Dermis microvascular lymphatic vessel endothelial cell (primary cell): ENCODE measurements at regions not wholly inside any gene's neighbourhood (a gene's known extent, or its start where the extent isn't known, plus 50 kb on each side); places are given as distances from the start of the nearest gene placed in this dataset.

Experiments used
- DNase-seq, 2 donors: peaks; one replicate each; pipeline versions ENCODE4 v3.0.0 to v3.0.0-alpha.2; 2010; ENCODE audit warnings: low read depth in 2 of 2

DNA sequence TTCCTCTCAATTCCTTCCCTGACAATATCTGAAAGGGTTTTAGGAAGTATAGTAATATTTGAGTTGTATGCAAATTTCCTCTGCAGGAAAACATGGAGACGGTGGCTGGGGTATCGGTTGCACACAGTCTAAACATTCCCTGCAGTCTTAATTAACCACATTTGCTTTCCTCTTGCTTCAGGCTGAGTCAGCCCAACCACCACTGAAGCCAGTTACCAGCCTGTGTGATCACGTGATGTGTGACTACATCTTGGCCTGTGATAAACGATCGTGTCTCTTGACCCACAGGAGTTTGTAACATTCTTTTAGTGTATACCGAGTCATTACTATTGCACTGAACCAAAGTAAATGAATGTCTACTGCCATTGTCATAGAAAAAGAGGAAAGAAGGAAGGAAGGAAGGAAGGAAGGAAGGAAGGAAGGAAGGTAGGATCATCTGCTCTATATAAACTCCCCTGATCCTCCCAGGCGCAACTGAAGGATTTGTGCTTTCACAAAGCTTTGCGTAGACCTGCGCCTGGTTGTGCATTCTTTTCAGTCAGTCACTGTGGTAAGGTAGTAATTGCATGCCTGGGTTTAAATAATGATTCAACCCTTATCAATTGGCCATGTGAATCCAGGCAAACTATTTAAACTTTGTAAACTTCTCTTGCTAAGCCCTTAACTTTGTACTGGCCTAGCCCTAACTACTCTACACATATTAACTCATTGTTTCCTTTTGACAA, 280.6 kb upstream of the SALL1 start:
- DNase-seq, result no peak

DNA sequence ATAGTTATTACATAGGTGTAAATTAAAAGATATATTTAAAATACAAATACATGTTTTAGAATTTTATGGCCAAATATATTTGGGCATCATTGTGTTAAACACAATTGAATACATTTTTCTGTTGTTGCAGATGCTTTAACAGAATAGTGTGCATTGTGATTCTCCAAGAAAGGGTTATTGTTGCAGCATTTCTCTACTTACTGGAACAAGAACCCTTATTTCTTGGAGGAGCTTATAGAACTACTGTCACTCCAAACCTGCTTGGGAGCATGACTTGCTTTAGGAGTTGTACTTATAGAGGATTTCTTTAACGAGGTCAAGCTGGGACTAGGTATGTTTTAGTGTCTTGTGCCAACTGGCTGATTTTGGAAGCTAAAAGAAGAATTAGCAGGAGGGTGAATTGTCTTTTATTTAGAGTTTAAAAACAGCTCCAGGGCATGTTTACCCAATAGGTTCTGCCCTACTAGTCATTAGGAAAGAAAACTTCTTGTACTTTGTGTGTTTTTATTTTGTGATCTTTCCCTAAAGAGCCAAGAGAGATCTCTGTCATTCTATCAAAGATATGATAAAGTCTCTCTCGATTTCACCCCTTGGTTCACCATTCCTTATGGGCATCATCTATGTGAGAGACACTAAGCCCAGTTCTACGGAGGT, 279.8 kb upstream of the SALL1 start:
- no peak for DNase-seq

DNA sequence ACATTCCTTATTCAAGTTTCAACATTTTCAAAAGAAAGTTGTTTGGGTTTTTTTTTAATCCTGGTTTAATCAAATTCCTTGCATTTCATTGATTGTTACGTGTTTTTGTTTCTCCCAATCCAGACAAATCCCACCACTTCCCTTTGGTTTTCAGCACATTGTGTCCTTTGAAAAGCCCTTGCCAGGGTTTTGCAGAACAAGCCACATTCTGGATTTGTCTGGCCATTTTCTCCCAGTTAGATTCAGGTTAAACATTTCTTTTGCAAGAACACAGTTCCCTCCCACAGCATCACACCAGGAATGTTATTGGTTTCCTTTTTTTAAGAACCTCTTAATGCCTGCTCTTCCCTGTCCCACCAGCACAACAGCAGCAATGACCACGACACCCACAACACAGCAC, 278.0 kb upstream of the SALL1 start:
- DNase-seq, result no peak

DNA sequence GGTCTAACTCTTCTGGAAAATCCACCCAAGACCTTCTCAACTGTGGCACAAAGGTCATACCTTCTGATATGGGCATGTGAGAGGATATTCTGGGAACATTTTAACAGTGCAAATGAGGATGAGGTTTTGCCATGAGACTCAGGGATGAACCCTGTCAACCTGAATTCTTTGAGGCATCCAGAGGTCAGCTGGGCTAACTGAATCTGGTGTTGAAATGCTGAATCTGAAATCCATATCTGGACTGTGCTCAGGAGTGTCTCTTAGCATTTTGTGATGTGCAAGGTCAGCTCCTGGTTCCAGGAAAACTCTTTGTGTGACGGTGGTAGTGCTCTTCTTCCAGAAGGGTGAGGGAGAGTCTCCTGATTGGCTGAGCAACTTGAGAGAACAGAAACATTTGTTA, 276.0 kb upstream of the SALL1 start:
- no peak for DNase-seq

DNA sequence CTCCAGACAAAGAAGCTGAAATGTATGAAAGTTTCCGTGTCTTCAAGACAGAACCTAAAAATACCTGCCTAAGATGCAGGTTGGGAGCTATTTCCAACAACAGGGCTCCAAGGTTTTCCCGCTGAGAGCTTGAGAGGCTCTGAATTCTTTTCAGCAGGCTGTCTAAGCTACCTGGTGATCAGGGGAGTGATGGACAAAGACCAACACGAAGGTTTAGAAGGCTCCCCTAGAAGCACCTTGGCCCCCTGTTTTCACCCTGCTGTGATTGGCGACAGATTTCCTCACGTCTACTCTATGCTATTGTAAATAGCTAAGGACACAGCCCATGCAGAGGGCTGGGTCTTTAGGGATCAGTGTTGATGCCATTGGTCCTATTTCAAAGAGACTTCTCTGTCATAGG, 275.2 kb upstream of the SALL1 start:
- DNase-seq, result no peak

DNA sequence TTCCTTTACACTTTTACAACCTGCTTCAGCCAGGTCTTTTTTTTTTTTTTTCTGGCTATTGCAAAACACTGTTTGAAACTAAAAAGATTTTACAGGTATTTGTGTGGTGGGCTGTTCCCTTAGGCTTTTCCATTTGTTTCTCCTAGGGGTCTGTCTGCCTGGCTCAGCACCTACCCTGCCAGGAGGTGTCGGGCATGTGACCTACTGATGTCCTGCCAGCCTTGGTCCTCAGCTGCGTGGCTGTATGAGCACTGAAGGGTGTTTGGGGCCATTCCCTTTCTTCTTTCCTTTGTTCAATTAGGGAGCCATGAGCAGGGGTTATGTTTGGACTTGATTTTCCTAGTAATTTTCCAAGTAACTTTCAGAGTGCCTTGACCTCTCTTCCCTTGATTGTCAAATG, 269.2 kb upstream of the SALL1 start:
- no peak for DNase-seq

DNA sequence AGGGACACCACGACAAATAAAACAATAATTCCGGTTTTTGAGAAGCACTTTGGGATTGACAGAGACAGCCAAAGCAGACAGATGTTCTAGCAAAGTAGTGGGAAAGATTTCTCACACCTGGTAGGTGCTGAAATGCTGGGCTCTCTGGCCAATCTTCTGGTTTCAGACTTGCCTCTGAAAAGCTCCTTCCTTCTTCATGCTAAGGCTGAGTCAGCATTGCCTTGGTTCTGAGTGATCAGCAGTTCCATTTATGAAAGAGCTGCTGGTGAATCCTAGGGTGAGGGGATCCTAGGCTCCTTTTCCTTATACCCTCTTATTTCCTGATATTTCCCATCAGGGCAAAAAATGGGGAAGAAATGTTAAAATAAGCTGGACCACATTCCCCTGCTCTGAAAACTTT, 268.7 kb upstream of the SALL1 start:
- no peak for DNase-seq

DNA sequence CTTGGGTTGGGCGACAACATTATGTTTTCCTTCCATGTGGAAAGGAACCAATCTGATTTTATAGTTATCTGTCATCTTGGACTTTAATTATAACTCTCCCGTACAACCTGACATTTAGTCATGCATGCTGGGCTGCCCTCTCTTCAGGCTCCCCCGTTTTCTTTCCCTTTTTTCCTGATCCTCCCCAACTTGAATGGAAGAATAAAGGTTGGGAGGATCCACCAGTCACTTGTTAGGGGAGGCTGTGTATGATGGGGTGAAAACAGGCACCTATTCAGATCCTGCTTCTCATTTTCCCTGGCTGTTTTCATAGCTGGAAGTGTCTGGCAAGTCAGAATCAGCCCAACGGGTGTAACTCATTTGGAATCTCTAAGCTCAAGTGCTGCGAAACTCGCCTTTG, 267.2 kb upstream of the SALL1 start:
- DNase-seq, result no peak

DNA sequence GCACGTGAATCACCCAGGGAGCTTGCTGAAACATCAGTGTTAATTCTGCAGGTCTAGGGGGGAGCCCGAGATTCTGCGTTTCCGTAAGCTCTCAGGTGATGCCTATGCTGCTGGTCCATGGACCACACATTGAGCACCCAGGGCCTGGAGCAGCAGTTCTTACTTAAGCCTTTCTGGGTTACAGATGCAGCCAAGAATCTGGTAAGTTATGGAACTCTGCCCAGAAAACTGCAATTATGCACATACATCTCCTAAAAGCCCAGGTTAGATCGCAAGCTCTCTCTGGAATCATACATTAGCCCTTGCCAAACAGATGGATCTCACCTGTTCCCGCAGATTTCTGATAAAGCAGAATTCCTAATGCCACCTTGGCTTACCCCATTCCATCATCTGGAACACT, 265.9 kb upstream of the SALL1 start:
- DNase-seq, result no peak

DNA sequence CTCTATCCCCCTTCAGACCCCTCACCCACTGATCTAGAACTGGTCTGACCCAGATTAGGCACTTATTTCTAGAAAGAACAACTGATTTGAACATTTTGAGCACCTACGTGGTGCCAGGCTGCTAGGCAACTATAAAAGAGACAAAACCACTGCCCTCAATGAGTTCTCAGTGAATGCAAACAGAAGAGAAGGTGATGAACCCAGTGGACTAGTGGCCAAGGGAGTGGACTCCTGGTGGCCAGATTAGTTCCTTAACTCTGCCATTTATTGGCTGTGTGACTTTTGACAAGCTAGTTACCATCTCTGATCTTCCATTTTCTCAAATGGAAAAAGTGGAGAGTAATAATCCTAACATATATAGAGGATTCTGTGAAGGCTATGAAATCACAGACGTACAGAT, 259.1 kb upstream of the SALL1 start:
- no peak for DNase-seq

DNA sequence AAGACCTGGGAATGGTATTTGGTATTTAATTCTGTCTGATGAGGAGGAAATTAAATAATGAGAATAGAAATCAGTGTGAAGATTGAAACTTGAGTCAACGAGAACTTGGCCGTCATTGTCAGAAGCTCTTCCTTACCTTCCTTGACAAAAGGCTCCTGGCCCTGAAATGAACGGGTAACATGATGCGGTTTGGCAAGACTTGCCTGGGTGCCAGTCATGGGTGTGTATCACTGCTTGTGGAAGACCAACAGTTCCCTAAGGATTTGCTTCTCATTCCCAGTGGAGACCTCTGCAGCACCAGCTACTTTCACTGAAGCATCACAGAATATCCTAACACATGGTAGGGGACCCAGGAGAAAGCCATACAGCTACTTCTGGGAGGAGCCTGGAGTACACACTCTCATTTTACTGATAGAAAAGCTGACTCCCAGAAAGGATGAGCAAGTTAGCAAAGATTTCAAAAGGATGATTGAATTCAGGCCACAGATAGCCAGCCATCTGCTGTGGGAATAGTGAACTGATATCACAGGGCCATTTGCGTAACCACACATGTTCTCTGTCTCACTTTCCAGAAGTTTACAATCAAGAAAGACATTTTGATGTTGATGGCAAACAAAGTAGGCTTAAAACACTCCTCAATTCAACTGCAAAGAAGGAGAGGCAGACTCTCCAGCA, 258.1 kb upstream of the SALL1 start:
- no peak for DNase-seq

DNA sequence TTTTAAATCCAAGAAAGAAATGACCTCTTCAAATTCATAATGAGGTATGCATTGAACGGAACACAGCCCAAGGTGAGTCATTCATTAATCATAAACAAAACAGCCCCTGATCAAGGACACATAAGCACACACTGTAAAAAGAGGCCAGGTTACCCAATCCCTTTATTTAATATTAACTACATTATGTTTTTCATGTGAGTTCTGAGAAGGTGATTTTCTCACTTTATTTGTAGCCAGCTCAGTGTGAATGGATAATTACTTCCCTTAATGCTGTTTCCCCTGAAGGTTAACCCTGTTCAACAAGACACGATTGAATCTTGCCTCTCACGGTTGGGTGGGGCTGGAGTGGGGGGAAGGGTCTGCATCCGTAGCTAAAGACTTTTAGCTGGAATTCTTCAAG, 257.3 kb upstream of the SALL1 start:
- peak in 1 of 2 donors; percentile 25 for DNase-seq

DNA sequence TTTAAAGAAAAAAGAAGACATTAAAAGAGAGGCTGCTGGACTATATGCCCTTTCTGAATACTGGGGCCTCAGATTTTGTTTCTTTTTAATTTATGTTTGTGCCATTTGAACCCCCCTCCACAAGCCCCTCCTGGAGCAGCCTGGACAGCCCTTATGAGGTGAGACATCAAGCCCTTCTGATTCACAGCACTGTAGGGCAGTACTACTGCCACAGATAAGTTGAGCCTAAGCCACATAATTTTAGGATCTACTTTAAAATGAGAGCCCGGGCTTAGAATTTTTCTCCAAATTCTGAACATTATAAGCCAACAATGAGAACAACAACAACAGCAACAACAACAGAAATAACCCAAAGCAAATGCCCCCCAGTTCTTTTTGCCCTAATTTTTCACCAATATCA, 256.9 kb upstream of the SALL1 start:
- DNase-seq, result no peak

DNA sequence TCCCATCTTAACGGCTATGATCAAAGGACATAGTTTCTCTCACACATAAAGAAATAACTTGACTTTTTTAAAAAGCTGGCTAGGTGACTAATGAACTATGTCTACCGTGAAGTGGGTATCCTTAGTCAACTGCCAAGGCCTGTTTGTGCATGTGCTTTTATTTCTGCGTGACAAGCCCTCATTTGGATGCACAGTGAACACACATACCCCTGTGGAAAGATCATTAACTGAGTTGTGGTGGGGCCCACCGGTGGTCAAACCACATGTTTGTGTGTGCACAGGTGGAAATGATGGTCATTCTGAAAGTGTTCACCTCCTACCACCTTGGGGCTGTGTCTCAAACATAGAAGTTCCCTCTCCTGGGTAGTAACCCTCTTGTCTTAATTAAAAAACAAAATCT, 256.1 kb upstream of the SALL1 start:
- DNase-seq, result no peak

DNA sequence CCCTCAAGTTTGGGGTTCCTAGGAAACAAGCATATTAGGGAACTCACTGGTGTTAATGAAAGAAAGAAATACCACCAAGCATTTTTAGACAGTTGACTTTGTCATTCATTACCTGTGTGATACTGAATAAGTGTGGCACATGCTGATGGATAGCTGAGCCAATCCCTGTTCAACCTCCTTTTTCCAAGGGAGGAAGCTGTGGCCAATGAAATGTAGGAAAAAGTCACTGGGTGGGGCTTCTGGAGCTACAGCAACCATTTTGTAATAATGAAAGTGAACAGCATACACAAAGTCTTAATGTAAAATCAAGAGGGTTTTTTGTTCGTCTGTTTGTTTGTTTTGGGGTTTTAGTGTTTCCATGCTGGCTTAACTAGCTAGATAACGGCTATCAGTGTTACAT, 254.3 kb upstream of the SALL1 start:
- no peak for DNase-seq

DNA sequence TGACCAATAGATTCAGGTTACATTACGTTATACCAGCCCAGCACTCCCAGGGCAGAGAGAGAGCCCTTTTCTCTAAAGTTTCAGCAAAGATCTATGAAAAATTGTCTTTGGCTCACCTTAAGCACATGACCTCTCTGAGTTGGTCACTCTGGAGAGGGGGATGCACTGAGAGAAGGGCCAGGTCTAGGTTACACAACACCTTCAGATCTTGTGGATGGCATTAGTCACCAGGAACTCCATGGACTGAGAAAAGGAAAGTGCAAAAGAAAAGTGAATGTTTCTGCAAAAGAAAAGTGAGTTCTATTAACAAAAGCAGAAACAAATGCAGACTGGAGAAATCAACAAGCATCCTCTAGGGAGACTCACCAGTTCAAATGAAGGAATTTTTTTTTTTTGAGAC, 253.3 kb upstream of the SALL1 start:
- DNase-seq, result no peak

DNA sequence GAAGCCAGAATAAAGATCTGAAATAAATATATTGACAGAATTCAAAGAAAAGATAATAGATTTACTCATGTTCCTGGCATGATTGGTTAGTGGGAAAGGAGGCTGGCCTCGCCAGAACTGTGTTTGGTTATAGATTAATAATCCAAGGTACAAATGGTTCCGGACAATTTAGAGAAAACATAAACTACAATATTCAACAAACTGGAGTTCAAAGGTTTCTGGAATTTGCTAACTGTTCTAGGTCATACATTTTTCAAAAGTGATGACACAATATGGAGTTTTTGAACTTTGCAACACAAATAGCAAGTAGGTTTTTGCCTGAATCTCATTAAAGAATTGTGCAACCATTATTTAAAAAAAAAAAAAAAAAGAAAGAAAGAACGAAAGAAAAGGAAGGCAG, 251.7 kb upstream of the SALL1 start:
- no peak for DNase-seq

DNA sequence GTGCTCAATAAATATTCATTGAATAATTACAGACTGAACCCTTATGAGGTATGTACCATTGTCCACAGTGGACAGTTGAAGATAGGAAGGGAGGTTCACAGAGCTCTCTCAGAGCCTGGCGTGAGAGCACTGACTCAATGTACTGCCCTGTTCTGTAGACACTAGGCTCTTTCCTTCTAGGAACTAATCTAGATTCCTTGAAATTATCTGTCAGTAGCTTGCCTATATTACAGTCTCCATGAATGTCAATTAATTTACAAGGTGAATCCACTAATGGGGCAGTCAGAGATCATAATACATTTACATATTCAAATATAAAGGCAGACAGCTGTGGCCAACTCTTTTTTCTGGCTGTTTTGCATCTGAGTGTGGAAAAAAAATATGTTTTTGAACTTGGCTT, 251.2 kb upstream of the SALL1 start:
- DNase-seq, result no peak

DNA sequence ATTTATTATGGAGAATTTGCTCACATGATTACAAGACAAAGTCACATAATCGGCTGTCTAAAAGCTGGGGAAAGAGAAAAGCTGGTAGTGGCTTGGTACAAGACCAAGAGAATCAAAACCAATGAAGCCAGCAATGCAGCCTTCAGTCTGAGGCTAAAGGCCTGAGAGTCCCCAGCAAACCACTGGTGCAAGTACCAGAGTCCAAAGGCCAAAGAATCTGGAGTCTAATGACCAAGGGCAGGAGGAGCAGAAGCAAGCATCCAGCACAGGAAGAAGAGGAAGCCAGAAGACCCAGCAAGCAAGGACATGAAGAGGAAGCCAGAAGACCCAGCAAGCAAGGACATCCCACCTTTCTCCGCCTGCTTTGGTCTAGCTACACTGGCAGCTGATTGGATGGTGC, 250.6 kb upstream of the SALL1 start:
- no peak for DNase-seq

DNA sequence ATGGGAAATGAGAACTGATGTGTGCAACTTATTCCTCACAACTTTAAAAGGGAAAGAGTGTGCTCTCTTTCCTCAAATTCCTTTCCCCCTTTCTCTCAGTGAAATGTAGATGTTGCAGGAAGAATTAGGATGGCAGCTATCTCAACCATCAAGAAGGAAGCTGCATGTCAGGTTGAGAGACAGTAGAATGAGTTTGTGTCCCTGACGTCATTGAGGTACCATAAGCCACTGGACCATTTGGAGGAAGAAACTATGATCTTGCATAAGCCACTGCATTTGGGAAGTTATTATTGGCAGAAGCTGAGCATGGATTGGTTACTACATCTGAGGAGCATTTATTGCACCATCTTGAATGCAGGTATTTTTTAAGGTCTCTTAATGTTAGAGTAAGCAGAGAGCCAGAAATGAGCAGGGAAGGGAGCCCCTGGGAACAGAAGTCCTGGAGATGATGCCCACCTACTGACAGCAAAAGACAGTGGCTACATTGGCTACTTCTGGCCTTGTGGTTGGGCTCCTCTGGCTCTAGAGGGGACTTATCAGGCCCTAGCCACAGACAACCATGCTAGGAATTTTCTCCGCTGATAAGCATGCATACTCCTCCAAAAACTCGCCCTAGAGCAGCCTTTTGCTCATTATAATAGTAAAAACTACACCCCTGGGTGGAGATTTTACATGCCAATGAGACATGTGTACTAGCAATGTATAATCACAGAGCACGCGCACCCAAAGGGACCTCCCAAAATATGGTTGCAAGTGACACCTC, 249.0 kb upstream of the SALL1 start:
- DNase-seq, result no peak

DNA sequence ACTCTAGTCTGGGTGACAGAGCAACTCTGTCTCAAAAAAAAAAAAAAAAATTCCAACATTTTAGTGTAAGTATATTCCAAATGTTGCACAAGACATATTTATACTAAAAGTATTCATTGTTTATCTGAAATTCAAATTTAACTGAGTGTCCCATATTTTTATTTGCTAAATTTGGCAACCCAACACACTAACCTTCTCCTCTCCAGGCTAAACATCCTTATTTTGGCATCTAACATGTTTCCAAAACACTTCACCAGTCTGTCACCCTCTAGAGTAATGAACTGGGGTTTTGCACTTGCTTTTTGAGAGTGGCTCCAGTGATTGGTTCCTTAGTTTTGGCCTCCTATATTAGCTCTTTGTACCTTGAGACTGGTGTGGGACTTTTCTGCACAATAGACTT, 243.4 kb upstream of the SALL1 start:
- no peak for DNase-seq

DNA sequence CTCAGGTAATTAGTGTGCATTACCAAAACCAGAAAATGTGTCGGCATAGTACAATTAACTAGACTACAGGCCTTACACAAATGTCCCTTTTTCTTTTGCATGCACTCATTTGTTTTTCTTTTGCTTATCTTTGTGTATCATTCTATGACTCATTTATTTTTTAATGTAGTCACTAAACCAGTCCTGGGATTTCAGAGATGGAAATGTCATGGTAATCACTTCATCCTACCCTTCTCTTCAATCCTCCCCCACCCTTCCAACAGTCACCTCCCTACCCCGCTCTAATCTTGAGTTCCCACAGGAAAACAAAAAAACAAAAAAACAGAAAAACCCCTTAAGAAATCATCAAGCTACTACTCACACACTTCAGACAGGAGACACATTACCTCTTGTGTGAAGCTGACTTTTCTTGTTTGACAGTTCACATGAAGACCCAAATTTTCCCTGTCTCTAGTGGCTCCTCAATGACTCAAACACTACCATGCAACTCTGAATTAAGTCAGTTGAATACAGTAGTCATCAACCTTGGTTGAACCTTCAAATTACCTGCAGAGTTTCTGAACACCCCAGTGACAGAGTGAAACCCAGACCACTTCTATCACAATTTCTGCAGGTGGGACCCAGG, 242.4 kb upstream of the SALL1 start:
- DNase-seq, result peak in 1 of 2 donors; percentile 23
